A549 (cell line): ENCODE measurements at regions not wholly inside any gene's neighbourhood (a gene's known extent, or its start where the extent isn't known, plus 50 kb on each side); places are given as distances from the start of the nearest gene placed in this dataset.

Experiments
- ATAC-seq, 2 experiments: fragments of 200-7000 bp in 1 of 2; fragments of >200 bp in 1 of 2; cut with Nextera tagmentation in 1 of 2; cut with Tn5 transposase in 1 of 2; 3 replicates each; pipeline versions ENCODE4 v1.8.0 to v1.9.1; 2018 to 2020; ENCODE audit warnings: mild to moderate bottlenecking in 1 of 2, moderate library complexity in 1 of 2
- CTCF ChIA-PET: fragments of 300-600 bp; sonication (Branson Sonifier 250); formaldehyde crosslinking; extraction: SDS; loops from one replicate; lab custom pipeline; 2021; ENCODE audit warnings: antibody characterized with exemption, inconsistent platforms; lab: Yijun Ruan, JAX
- POLR2A ChIA-PET: fragments of 350-600 bp; formaldehyde crosslinking; extraction: SDS; loops from one replicate; lab custom pipeline; 2021; ENCODE audit warnings: antibody characterized with exemption, inconsistent platforms; lab: Yijun Ruan, JAX
- DNase-seq, 2 experiments: peaks; one replicate each; pipeline versions ENCODE4 v3.0.0 to v3.0.0-alpha.2; 2011 to 2016; ENCODE audit warnings: low read depth in 1 of 2, low spot score in 1 of 2
- FAIRE-seq: peaks from 2 replicates; lab custom pipeline; 2011; peaks lifted over from hg19 to GRCh38; lab: Jason Lieb, UNC
- H3K27ac ChIP-seq, 2 experiments: fragments of >200 bp; sonication (Bioruptor Twin); formaldehyde crosslinking; 3 replicates each; pipeline ENCODE4 v1.5.1; 2016 to 2017
- H3K4me1 ChIP-seq: fragments of >200 bp; sonication (Bioruptor Twin); formaldehyde crosslinking; 3 replicates; pipeline ENCODE4 v1.6.1; 2016
- H3K4me2 ChIP-seq: fragments of >200 bp; sonication (Bioruptor Twin); formaldehyde crosslinking; 3 replicates; pipeline ENCODE4 v1.6.1; 2016
- H3K4me3 ChIP-seq: fragments of >200 bp; sonication (Bioruptor Twin); formaldehyde crosslinking; 3 replicates; pipeline ENCODE4 v1.5.1; 2016
- H3K9me3 ChIP-seq: fragments of >200 bp; sonication (Bioruptor Twin); formaldehyde crosslinking; 3 replicates; pipeline ENCODE4 v1.6.1; 2016
- CBX8 ChIP-seq: fragments of 200-600 bp; sonication (generic); IDR thresholded peaks from 2 replicates; pipeline ENCODE4 v1.6.1; 2016
- EHMT2 ChIP-seq: fragments of 200-600 bp; sonication (generic); IDR thresholded peaks from 2 replicates; pipeline ENCODE4 v1.6.1; 2016; ENCODE audit warnings: antibody characterized with exemption, low read depth, mild to moderate bottlenecking, moderate library complexity
- ESRRA ChIP-seq: fragments of 150-350 bp; IDR thresholded peaks from 2 replicates; pipeline ENCODE4 v1.6.1; 2014; ENCODE audit warnings: mild to moderate bottlenecking, low read length, borderline replicate concordance
- FOSL2 ChIP-seq, 2 experiments: fragments of 450-650 bp in 1 of 2; fragments of >200 bp in 1 of 2; sonication (Bioruptor Twin) in 1 of 2; formaldehyde crosslinking; IDR thresholded peaks; 2 replicates each; pipeline versions ENCODE4 v1.5.0 to v1.6.1; 2016 to 2020; ENCODE audit warnings: mild to moderate bottlenecking in 1 of 2, moderate library complexity in 1 of 2
- FOXS1 ChIP-seq: fragments of 250-450 bp; sonication (Bioruptor Pico); IDR thresholded peaks from 2 replicates; pipeline ENCODE4 v1.5.0; 2020; ENCODE audit warnings: mild to moderate bottlenecking, moderate library complexity
- HDAC2 ChIP-seq: fragments of 200-600 bp; sonication (generic); IDR thresholded peaks from 2 replicates; pipeline ENCODE4 v1.6.1; 2016
- HEYL ChIP-seq: fragments of 250-450 bp; sonication (Bioruptor Pico); IDR thresholded peaks from 2 replicates; pipeline ENCODE4 v1.8.0; 2021; ENCODE audit warnings: mild to moderate bottlenecking, moderate library complexity
- HOXB13 ChIP-seq: fragments of 250-450 bp; sonication (Bioruptor Pico); IDR thresholded peaks from 2 replicates; pipeline ENCODE4 v1.5.0; 2020; ENCODE audit warnings: low read depth, mild to moderate bottlenecking, moderate library complexity
- KDM1A ChIP-seq: fragments of 200-600 bp; sonication (generic); IDR thresholded peaks from 2 replicates; pipeline ENCODE4 v1.6.1; 2016; ENCODE audit warnings: low read depth, mild to moderate bottlenecking
- KDM5A ChIP-seq: fragments of 200-600 bp; sonication (generic); IDR thresholded peaks from 2 replicates; pipeline ENCODE4 v1.6.1; 2016; ENCODE audit warnings: antibody characterized with exemption, mild to moderate bottlenecking
- MAFK ChIP-seq: fragments of 450-650 bp; IDR thresholded peaks from 2 replicates; pipeline ENCODE4 v1.6.1; 2014; ENCODE audit not compliant: partially characterized antibody
- MAZ ChIP-seq: fragments of 150-350 bp; IDR thresholded peaks from 2 replicates; pipeline ENCODE4 v1.6.1; 2014; ENCODE audit warnings: antibody characterized with exemption, low read depth, low read length, borderline replicate concordance
- MYC ChIP-seq: IDR thresholded peaks from 2 replicates; pipeline ENCODE4 v1.6.1; 2012; ENCODE audit warnings: mild to moderate bottlenecking, inconsistent platforms, low read length, improper control_type of control experiment, borderline replicate concordance
- RAD21 ChIP-seq, 2 experiments: fragments of >200 bp in 1 of 2; sonication (Bioruptor Twin) in 1 of 2; formaldehyde crosslinking in 1 of 2; IDR thresholded peaks in 1 of 2; conservative IDR thresholded peaks in 1 of 2; 2 replicates in 1 of 2; 3 replicates in 1 of 2; pipeline ENCODE4 v1.6.1; 2012 to 2018; ENCODE audit warnings: inconsistent platforms in 1 of 2
- WGBS: methylation state at CpG from one replicate; pipeline ENCODE4 v1.1.6; 2017; ENCODE audit errors: missing lambda C conversion rate; 5-methylcytosine and 5-hydroxymethylcytosine counted together
- TF ChIP-seq, protein P1 (sequence below): fragments of >200 bp; sonication (Bioruptor Twin); formaldehyde crosslinking; IDR thresholded peaks from 3 replicates; pipeline ENCODE4 v1.6.1; 2016
- TF ChIP-seq, protein P2 (sequence below): IDR thresholded peaks from 2 replicates; pipeline ENCODE4 v1.6.1; 2012
- TF ChIP-seq, protein P3 (sequence below): fragments of >200 bp; sonication (Bioruptor Twin); formaldehyde crosslinking; IDR thresholded peaks from 3 replicates; pipeline ENCODE4 v1.5.1; 2016
- TF ChIP-seq, protein P4 (sequence below): fragments of 450-650 bp; IDR thresholded peaks from 2 replicates; pipeline ENCODE4 v1.6.1; 2014; ENCODE audit warnings: antibody characterized with exemption

DNA sequence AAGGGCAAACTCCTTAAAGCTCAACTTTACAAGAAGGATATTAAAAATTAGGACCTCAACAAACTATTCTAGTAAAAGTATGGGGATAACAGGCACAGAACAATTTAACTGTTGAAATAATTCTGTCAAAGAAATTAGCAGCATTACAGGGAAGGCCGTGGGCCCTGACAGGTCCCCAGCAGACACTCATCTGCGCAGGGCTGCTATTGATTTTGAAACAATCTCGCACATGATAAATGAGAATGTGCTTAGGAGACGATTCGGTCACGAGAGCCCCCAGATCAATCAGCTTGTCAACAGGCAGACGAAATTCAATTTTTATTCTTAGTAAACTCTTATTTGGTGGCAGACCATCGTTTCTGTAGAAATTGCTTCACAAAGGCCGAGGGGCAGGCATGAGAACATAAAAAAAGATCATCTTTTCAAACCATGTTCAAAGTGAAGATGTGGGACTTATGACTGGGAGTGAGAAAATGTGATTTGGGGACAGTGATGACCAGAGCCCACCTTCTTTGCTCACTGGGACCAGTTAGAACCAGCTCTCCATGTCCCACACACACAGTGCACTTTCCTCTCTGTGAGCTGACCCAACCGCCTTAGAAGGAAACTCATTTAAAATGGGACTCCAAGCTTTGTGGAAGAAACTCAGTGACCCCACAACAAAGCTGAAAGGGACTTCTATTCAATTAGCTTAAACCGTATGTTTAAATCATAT, 654.5 kb downstream of the TOX3 start:
- ChIA-PET POLR2A (no interaction called here), CTCF (no interaction called here)
- FAIRE-seq: no peak
- TF ChIP-seq FOXS1 (CRISPR knock-in tag) (no peak), FOSL2 (IDR thresholded peaks at IDR 0.05) (no peak), FOSL2 (CRISPR knock-in tag; IDR thresholded peaks at IDR 0.05) (no peak), HDAC2 (no peak)
- TF ChIP-seq, protein P1, sequence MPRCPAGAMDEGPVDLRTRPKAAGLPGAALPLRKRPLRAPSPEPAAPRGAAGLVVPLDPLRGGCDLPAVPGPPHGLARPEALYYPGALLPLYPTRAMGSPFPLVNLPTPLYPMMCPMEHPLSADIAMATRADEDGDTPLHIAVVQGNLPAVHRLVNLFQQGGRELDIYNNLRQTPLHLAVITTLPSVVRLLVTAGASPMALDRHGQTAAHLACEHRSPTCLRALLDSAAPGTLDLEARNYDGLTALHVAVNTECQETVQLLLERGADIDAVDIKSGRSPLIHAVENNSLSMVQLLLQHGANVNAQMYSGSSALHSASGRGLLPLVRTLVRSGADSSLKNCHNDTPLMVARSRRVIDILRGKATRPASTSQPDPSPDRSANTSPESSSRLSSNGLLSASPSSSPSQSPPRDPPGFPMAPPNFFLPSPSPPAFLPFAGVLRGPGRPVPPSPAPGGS: no peak
- TF ChIP-seq, protein P2, sequence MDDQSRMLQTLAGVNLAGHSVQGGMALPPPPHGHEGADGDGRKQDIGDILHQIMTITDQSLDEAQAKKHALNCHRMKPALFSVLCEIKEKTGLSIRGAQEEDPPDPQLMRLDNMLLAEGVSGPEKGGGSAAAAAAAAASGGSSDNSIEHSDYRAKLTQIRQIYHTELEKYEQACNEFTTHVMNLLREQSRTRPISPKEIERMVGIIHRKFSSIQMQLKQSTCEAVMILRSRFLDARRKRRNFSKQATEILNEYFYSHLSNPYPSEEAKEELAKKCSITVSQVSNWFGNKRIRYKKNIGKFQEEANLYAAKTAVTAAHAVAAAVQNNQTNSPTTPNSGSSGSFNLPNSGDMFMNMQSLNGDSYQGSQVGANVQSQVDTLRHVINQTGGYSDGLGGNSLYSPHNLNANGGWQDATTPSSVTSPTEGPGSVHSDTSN: no peak
- ATAC-seq: no peak
- Histone ChIP-seq H3K4me3 (no peak overlapping the region), H3K9me3 (no peaks in the 10 kb centered on the region), H3K4me1 (no peaks in the 10 kb centered on the region), H3K4me2 (no peak overlapping the region), H3K27ac (no peak overlapping the region)
- WGBS: 41% methylated on average over 11 of the region's 11 CpGs
- DNase-seq: no peak

DNA sequence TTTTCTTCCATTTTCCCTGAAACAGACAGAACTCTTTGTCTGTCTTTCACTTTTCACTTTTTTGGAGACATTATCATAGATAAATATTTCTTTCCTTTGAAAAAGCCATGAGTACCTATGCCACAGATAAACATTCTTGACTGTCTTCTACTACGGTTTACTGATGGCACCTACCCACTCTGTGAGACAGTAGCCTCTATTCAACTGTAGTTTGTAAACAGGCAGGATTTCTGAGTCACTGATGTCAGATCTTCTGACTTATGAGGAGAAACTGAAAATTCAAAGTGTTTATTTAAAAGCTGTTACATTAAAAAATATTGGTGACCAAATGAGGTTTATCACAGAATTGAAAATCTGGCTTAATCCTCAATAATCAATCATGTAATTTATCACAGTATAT, 658.4 kb downstream of the TOX3 start:
- H3K4me2 ChIP-seq: no peak overlapping the region
- no peaks in the 10 kb centered on the region for H3K9me3 ChIP-seq
- FAIRE-seq (no peak), DNase-seq (no peak), ATAC-seq (no peak)
- no peaks in the 10 kb centered on the region for H3K4me1 ChIP-seq
- H3K4me3 ChIP-seq: no peak overlapping the region
- ChIA-PET POLR2A (no interaction called here), CTCF (interaction anchor here (1.2 kb wide), 1 partner anchor 67 kb away, joined by 4 read pairs; no protein-coding TSS in a partner anchor)
- 10% methylated on average over 1 of the region's 1 CpG for WGBS
- H3K27ac ChIP-seq: no peak overlapping the region
- TF ChIP-seq EHMT2 (no peak), RAD21 (conservative IDR thresholded peaks at IDR 0.05 in 1 of 2, IDR thresholded peaks at IDR 0.05 in 1 of 2) (no peak), FOSL2 (IDR thresholded peaks at IDR 0.05) (no peak), FOSL2 (CRISPR knock-in tag; IDR thresholded peaks at IDR 0.05) (no peak), KDM5A (no peak), HEYL (CRISPR knock-in tag) (no peak), ESRRA (no peak), MAZ (no peak), MYC (no peak), CBX8 (no peak)
- TF ChIP-seq, protein P3, sequence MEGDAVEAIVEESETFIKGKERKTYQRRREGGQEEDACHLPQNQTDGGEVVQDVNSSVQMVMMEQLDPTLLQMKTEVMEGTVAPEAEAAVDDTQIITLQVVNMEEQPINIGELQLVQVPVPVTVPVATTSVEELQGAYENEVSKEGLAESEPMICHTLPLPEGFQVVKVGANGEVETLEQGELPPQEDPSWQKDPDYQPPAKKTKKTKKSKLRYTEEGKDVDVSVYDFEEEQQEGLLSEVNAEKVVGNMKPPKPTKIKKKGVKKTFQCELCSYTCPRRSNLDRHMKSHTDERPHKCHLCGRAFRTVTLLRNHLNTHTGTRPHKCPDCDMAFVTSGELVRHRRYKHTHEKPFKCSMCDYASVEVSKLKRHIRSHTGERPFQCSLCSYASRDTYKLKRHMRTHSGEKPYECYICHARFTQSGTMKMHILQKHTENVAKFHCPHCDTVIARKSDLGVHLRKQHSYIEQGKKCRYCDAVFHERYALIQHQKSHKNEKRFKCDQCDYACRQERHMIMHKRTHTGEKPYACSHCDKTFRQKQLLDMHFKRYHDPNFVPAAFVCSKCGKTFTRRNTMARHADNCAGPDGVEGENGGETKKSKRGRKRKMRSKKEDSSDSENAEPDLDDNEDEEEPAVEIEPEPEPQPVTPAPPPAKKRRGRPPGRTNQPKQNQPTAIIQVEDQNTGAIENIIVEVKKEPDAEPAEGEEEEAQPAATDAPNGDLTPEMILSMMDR: no peak
- TF ChIP-seq, protein P4, sequence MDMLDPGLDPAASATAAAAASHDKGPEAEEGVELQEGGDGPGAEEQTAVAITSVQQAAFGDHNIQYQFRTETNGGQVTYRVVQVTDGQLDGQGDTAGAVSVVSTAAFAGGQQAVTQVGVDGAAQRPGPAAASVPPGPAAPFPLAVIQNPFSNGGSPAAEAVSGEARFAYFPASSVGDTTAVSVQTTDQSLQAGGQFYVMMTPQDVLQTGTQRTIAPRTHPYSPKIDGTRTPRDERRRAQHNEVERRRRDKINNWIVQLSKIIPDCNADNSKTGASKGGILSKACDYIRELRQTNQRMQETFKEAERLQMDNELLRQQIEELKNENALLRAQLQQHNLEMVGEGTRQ: no peak

DNA sequence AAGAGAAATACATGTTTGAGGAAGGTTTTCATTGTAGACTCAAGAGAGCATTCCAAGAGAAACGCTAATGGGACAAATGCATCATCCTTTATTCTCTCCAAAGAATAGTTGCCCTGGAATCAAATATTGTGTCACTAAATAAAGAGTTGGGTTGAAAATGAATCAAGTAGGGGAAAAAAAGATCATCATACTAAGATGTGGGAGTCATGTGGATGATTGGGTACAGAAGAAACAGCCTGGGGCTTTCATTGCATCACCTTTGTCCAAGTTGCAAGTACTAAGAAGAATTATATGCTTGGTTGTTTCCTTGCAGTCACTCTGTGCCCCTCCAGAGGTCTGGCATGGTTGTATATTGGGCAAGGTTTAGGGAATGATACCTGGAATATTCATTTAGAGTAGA, 658.9 kb downstream of the TOX3 start:
- no peaks in the 10 kb centered on the region for H3K4me1 ChIP-seq
- H3K4me2 ChIP-seq: no peak overlapping the region
- TF ChIP-seq HOXB13 (CRISPR knock-in tag) (no peak), MAFK (no peak), KDM1A (no peak)
- ATAC-seq: no peak
- WGBS: 0% methylated on average over 1 of the region's 1 CpG
- FAIRE-seq: no peak
- H3K4me3 ChIP-seq: no peak overlapping the region
- DNase-seq: peak in 1 of 2 experiments; percentile 17
- no peaks in the 10 kb centered on the region for H3K9me3 ChIP-seq
- ChIA-PET CTCF (interaction anchor here (0.5 to 1.2 kb wide), 2 partner anchors 67 to 512 kb away, joined by 3 to 4 read pairs; no protein-coding TSS in a partner anchor), POLR2A (no interaction called here)
- no peak overlapping the region for H3K27ac ChIP-seq
